HuH-7 (cell line): ENCODE measurements at regions not wholly inside any gene's neighbourhood (a gene's known extent, or its start where the extent isn't known, plus 50 kb on each side); places are given as distances from the start of the nearest gene placed in this dataset.

Experiments
- DNase-seq: peaks from one replicate; pipeline ENCODE4 v3.0.0; 2011; ENCODE audit warnings: low spot score

DNA sequence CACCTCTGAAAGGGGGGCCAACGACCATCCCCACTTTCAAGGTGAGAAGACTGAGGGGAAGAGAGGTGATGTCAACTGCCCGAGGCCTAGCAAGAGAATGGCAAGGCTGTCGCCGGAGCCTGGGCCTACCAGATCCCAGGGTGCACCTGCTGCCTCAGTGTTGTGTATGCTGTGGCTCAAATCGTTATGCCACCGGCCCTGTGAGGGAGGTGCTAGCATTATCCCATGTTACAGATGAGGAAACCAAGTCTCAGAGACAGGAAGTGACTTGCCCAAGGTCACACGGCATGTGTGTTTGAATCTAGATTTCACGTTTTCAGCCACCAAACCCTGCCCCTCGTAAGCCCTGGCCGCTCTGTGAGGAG lies 152.5 kb downstream of the CEBPB start:
- DNase-seq = no peak

- no peak for DNase-seq
Observed at GRCh38 chr20:50343490-50344179, 153.0 kb downstream of the CEBPB start.

DNA sequence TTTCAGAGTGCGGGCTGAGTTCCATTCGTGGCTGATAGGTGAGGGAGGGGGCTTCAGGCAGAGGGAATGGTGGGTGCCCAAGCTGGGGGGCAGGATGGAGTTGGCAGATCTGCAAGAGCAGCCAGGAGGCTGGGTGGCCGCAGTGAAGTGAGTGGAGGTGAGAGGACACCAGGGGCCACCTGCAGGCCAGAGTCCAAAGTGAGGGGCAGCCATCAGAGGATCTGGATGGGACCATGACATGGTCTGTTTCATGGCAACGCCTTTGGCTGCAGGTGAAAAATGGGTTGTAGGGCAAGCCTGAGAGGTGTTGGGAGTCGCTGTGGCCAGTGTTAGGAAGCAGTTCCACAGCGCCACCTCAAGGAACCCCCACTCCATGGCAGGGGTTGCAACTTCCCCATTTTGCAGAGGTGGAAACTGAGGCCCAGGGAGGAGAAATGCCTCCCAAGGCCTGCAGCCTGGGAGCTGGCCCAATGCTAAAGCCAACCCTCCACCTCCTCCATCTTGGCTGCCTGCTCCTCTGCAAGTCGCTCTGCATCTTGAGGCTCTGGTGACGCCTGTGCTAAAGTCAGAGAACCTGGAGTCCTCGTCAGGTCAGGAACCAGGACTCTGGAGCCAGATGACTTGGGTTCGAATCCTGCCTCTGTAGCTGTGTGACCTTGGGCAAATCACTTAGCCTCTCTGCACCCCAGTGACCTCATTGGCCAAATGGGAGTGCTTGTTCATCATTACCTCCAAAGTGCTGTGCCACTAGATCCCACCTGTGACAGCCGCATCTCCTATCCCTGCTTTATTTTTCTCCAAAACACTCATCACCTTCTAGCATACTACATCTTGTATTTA lies 153.8 kb downstream of the CEBPB start:
- DNase-seq = peak; percentile 65

- DNase-seq = no peak
Observed at GRCh38 chr20:50345712-50346373, 155.2 kb downstream of the CEBPB start.

DNA sequence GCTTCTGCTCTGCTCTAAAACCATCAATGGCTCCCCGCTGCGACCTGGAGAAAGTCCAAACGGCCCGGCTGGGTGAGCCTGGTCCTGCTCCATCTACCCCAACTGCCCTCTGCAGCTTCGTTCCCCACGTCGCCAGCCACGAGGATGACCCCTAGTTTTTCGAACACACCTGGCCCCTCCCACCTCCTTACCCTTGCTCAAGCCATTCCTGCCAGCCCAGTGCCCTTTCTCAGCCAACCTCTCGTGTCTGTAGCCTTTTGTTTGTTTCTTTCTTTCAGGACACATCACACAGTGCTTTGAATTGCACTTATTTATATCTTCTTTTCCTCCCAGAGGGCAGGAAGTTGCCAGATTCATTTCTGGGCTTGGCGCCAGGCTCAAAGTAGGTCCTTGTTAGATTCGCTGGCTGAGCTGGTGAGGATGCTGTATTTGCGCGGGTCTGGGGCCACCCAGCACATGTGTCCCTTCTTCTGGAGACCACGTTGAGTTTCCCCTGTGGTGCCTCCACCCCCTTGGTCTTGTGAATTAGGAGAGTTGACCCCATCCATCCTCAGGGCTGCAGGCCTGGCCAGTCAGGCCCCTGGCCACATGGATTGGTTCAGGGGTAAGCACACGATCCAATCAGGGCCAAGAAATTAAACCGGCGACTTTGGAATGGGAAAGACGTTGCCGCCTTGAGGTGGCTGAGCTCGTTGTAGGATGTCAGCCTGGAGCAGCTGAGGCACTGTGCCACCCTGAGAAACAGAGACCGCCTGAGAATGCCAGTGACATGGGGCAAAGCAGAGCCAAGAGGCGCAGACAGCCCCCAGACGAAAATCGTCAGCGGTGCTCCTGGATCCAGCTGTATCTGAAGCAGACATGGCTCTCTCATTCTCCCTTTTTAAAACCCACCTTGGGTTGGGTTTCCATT lies 156.0 kb downstream of the CEBPB start:
- DNase-seq = no peak

DNA sequence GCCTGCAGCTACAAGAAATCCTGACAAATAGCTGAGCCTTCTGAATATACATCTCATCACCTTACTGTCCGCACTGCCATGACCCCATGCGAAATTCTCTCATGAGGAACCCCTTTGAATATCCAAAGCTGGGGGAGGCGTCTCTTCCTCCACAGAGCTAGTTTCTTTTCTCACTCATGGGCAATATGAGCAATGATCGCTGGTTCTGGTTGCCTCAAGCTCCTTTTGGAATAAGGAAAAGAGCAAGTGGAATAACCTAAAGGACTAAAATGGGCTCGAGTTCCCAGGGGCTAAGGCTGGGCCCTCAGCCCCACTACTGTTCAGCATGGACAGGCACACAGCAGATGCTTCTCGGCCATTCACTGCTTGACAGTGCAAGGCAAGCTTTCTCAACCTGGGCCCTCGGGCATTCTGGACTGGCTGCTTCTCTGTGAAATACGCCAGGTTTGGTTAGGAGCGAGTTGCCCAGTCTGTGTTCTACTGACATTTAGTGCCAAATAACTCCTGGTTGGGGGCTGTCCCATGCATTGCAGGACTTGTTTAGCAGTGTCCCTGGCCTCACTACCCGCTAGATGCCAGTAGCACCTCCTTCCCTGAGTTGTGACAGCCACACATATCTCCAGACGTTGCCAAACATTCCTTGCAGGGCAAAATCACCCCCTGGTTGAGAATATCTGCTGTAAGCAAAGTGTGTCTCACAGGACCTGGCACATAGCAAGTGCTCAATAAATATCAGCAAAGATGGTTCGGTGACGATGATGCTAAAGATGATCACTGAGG lies 156.8 kb downstream of the CEBPB start:
- DNase-seq = no peak

- DNase-seq = no peak
Observed at GRCh38 chr20:50348096-50348495, 157.5 kb downstream of the CEBPB start.

GRCh38 chr20:50350510-50351249 lies 159.5 kb upstream of the PTPN1 start:
- DNase-seq = no peak

DNA sequence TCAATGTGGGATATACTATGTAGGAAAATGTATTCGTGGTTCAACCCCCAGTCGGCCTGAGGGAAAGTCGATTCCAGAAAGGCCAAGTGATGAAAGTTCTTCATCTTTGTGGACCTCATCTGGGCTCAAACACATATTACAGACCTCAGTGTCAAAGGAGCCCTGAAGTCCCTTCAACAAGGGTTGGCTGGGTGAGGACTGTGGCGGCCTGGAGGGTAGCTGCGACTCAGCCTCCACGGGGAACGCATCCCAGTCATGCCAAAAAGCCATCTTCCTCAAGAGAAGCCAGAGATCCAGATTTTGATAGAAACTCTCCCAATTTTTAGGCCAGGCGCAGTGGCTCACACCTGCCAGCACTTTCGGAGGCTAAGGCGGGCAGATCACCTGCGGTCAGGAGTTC lies 158.6 kb upstream of the PTPN1 start:
- DNase-seq = no peak

DNA sequence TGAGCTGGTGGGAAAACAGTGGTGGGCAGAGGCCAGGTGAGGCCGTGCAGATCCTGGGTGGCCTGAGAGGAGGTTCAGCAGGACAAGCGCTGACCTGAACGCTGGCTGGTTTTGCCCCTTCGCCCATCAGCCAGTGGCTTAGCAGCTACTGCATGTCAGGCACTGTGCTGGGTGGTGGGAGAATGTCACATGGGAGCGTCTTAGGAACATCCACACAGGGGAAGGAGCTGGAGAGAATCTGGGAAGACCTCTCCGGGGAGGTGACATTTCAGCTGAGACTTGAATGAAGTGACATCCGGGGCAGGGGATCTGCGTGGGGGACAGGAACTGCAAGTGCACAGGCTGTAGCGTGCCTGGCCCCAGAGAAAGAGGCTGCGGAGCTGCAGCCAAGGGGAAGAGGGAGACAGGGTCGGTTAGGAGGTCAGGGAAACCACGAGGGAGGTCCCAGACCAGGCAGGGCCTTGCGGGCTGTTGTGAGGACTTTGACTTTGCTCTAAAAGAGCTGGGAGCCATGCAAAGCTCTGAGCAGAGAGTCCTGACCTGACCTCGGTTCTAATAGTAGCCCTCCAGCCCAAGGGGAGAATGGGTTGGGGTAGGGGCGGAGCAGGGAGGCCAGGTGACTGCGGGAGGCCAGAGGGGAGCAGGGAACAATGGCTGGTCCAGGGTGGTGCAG lies 156.8 kb upstream of the PTPN1 start:
- DNase-seq = no peak

DNA sequence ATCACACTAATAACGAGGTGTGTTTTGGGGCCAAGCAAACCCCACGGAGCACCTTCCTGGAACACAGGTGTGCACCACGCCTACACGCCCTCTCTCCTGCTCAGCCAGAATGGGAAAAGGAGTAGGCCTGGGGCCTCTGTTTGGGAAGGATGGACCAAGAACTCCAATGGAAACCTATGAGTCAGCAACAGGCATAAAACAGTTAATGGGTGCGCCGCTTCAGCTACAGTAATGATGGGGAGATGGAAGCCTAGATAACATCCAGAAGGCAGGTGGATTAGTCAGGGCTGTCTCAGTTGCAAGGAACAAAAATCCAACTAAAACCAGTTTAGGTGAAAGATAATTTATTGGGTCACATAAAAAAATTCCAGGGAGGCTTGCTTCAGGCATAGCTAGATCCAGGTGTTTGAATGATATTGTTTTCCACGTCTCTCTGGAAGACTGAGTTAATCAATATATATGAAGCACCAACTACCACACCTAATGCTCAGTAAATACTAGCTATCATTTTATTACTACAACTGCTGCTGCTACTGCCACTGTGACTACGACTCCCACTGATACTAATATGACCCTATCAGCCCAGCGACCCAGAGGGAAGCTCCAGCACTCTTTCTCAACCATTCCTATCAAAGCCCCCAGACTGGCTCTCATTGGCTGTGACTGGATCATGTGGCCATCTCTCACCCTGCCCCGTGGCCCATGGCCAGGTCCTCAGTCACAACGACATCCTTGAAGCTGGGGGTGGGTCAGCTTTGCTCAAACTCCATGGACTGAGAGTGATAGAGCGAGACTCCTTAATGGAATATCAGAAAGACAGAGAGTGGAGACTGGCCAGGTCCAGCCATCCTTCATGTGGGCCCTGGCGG lies 155.2 kb upstream of the PTPN1 start:
- DNase-seq = no peak

DNA sequence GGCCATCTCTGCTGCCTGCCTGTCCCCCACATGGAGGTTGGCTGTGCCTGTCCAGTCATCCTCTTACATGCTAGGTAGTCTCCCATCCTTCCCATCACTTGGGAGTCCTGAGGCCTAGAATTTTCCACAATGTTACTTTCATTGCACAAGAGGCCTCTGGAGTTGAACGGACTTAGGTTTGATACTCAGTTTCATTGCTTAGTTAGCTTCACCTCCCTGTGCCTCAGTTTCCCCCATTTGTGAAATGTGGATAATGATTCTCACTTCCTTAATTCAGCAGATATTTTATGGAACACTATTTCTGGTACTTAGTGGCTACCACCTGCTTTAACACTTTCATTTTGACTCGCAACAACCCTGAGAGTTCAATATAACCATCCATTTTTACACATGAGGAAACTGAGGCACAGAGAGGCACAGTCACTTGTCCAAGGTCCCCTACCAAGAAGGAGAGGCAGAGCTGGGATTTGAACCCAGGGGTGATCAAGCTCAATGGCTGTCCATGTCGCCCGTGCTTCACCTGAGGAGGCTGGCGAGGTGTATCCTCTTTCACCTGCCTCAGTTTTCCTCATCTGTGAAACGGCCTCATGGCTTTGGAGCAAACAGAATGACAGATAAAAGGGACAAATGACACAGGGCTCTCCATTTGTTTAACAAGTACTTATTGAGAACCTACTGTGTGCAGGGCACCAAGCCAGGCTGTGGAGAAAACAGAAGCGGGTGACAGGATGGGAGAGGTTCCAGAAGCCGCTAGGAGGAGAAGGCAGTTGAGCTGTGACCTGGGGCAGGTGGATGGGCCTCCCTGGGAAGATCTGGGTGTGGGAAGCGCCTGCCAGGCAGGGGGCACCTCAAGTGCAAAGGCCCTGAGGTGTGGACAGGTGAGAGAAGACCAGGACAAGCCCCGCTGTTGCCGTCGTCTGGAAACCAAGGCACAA lies 154.3 kb upstream of the PTPN1 start:
- DNase-seq = no peak

GRCh38 chr20:50356525-50356885 lies 153.7 kb upstream of the PTPN1 start:
- no peak for DNase-seq

DNA sequence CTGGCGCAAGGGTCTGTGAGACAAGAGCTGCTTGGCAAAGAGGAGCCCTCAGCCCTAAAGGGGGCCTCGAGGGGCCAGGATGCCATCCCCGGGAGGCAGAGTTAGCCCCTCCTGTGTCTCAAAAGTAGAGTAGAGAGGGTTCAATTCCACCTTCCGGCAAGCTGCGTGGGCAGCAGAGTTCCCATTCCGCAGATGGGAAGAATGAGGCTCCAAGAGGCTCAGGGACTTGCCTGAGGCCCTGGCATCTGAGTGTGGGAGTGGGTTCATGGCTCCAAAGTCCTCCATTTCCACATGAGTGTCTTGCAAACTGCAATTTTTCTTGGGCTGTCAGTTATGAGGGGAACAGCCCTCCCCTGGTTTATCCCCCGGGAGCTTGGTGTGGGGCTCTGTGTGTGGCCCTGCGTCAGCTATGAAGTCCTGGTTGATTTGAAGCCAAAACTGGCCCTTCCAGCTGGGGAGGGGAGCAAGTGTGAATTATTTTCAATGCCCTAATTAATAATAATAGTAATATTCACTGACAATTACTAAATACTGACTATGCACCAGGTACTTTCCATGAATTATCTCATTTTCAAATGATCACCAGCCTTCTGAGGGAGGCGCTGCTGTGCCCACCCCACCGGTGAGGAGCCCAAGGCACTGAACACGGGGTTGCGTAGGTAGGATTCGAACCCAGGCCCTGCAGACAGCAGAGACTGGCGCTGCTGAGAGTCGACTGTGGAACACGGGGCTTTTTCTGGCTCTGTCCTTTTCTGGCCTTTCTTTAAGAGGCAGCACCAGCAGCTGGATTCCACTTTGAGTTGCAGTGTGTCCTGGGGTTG lies 153.0 kb upstream of the PTPN1 start:
- DNase-seq = no peak

GRCh38 chr20:50357783-50358161 lies 152.4 kb upstream of the PTPN1 start:
- DNase-seq = no peak

DNA sequence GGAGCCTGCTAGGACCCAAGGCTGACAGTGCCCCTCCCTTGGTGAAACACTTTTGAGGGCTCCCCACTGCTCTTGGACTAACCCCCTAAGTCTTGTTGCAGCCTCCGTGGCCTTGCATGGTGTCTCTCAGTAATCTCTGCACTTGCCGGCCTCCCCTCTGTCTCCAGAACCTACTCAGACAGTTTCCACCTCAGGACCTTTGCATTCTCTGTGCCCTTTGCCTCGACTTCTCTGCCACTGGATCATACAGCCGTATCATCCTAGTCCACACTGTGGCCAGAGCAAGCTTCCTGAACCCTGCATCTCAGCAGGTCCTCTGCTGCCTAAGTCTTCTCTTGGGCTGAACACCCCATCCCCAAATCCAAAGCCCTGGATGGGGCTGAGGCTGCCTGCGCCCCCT lies 152.0 kb upstream of the PTPN1 start:
- DNase-seq = no peak

DNA sequence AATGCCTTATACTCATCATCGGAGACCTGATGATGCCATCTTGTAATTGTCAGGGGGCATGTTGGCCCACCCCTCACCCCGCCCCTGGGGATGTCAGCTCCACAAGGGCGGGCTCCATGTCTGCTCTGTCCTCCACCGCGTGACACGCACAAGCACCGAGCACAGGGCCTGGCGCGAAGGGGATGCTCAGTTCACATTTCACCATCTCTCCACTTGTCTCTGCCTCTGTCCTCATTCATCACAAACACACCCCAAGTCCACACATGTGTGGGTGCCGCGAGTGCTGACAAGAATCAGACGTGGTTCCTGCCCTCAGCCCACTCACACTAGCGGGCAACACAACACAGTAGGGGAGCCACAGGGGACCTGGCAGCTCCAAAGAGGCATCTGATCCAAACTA lies 151.2 kb upstream of the PTPN1 start:
- no peak for DNase-seq
